H1 (cell line): ENCODE measurements at regions not wholly inside any gene's neighbourhood (a gene's known extent, or its start where the extent isn't known, plus 50 kb on each side); places are given as distances from the start of the nearest gene placed in this dataset.

ENCODE experiments used
- CTCF ChIA-PET: fragments of 300-600 bp; sonication (Branson Sonifier 250); formaldehyde crosslinking; loops from one replicate; lab custom pipeline; 2021; ENCODE audit not compliant: partially characterized antibody; lab: Charles Lee
- POLR2A ChIA-PET: fragments of 300-600 bp; sonication (Branson Sonifier 250); formaldehyde crosslinking; loops from one replicate; lab custom pipeline; 2021; ENCODE audit warnings: inconsistent platforms; ENCODE audit not compliant: partially characterized antibody; lab: Charles Lee
- DNase-seq, 2 experiments: peaks; one replicate each; pipeline versions ENCODE4 v3.0.0 to v3.0.0-alpha.2; 2010 to 2022; ENCODE audit warnings: low spot score in 2 of 2, low read depth in 1 of 2, mixed read lengths in 1 of 2
- FAIRE-seq: peaks from 2 replicates; lab custom pipeline; 2011; peaks lifted over from hg19 to GRCh38; lab: Jason Lieb, UNC
- H2AFZ ChIP-seq: 2 replicates; pipeline ENCODE4 v1.8.1; 2012; ENCODE audit warnings: low read length, inconsistent platforms
- H2AK5ac ChIP-seq: 2 replicates; pipeline ENCODE4 v1.6.1; 2013; ENCODE audit warnings: low read depth, low read length
- H2BK120ac ChIP-seq: replicated peaks from 2 replicates; pipeline ENCODE3; 2013; ENCODE audit warnings: low read depth, low read length, inconsistent platforms
- H2BK12ac ChIP-seq: 2 replicates; pipeline ENCODE4 v1.6.1; 2013; ENCODE audit warnings: low read depth, low read length
- H2BK15ac ChIP-seq: 2 replicates; pipeline ENCODE4 v1.6.1; 2013; ENCODE audit warnings: low read length
- H2BK20ac ChIP-seq: 2 replicates; pipeline ENCODE4 v1.6.1; 2013; ENCODE audit warnings: low read length
- H2BK5ac ChIP-seq: 2 replicates; pipeline ENCODE4 v1.6.1; 2013; ENCODE audit warnings: low read depth, low read length
- H3K14ac ChIP-seq: 2 replicates; pipeline ENCODE4 v1.6.1; 2013; ENCODE audit warnings: inconsistent platforms; ENCODE audit not compliant: insufficient read length
- H3K18ac ChIP-seq: 2 replicates; pipeline ENCODE4 v1.6.1; 2013; ENCODE audit warnings: low read length; ENCODE audit errors: extremely low read depth
- H3K23ac ChIP-seq: 2 replicates; pipeline ENCODE4 v1.6.1; 2013; ENCODE audit warnings: inconsistent platforms; ENCODE audit not compliant: insufficient read length
- H3K23me2 ChIP-seq: 2 replicates; pipeline ENCODE4 v1.6.1; 2013; ENCODE audit warnings: low read depth, low read length
- H3K27ac ChIP-seq: 2 replicates; pipeline ENCODE4 v1.6.1; 2011; ENCODE audit warnings: low read depth, low read length, inconsistent platforms
- H3K27me3 ChIP-seq, 4 experiments: replicated peaks in 1 of 4; 1 replicate in 1 of 4; 2 replicates in 3 of 4; pipeline versions ENCODE4 v1.6.1 to v1.8.1; 2011 to 2013; ENCODE audit warnings: low read length in 3 of 4, mild to moderate bottlenecking in 3 of 4, inconsistent platforms in 2 of 4, mixed read lengths in 2 of 4, moderate library complexity in 1 of 4; ENCODE audit not compliant: control insufficient read depth in 3 of 4, insufficient read depth in 3 of 4; ENCODE audit errors: extremely low read depth in 1 of 4
- H3K36me3 ChIP-seq, 4 experiments: 2 replicates each; pipeline versions ENCODE4 v1.6.1 to v1.8.1; 2011 to 2013; ENCODE audit warnings: mild to moderate bottlenecking in 4 of 4, low read length in 3 of 4, moderate library complexity in 2 of 4, control low read depth in 1 of 4, inconsistent platforms in 1 of 4; ENCODE audit not compliant: insufficient read depth in 4 of 4, control insufficient read depth in 2 of 4
- H3K4ac ChIP-seq: replicated peaks from 2 replicates; pipeline ENCODE3; 2013; ENCODE audit warnings: low read length, low read depth, mixed read lengths, inconsistent platforms; ENCODE audit not compliant: insufficient read length
- H3K4me1 ChIP-seq, 4 experiments: replicated peaks in 1 of 4; 1 replicate in 1 of 4; 2 replicates in 3 of 4; pipeline versions ENCODE4 v1.6.1 to v1.8.1; 2011 to 2013; ENCODE audit warnings: low read length in 3 of 4, inconsistent platforms in 2 of 4, mixed read lengths in 1 of 4; ENCODE audit not compliant: insufficient read depth in 4 of 4, control insufficient read depth in 3 of 4
- H3K4me2 ChIP-seq, 2 experiments: 2 replicates each; pipeline versions ENCODE4 v1.6.1 to v1.8.1; 2011 to 2013; ENCODE audit warnings: low read depth in 2 of 2, low read length in 2 of 2, control low read depth in 1 of 2, inconsistent platforms in 1 of 2, mild to moderate bottlenecking in 1 of 2; ENCODE audit not compliant: insufficient read depth in 1 of 2
- H3K4me3 ChIP-seq, 4 experiments: fragments of 200-600, 300-600 bp in 1 of 4; sonication (generic), shearing (Covaris generic), sonication (Bioruptor Twin) in 1 of 4; 2 replicates each; pipeline versions ENCODE4 v1.5.1 to v1.8.1; 2011 to 2016; ENCODE audit warnings: low read length in 4 of 4, low read depth in 3 of 4, control low read depth in 2 of 4, inconsistent platforms in 2 of 4, mild to moderate bottlenecking in 2 of 4, mixed read lengths in 1 of 4, moderate library complexity in 1 of 4; ENCODE audit not compliant: insufficient read depth in 2 of 4; ENCODE audit errors: extremely low read depth in 1 of 4
- H3K56ac ChIP-seq: replicated peaks from 2 replicates; pipeline ENCODE3; 2013; ENCODE audit warnings: low read depth, mild to moderate bottlenecking, mixed read lengths, low read length, inconsistent platforms; ENCODE audit not compliant: insufficient read length
- H3K79me1 ChIP-seq: 2 replicates; pipeline ENCODE4 v1.6.1; 2013; ENCODE audit warnings: low read depth, low read length, control low read depth
- H3K79me2 ChIP-seq, 2 experiments: 2 replicates each; pipeline versions ENCODE4 v1.6.1 to v1.8.1; 2012 to 2013; ENCODE audit warnings: low read length in 2 of 2, mild to moderate bottlenecking in 2 of 2, inconsistent platforms in 1 of 2; ENCODE audit not compliant: insufficient read depth in 2 of 2, control insufficient read depth in 1 of 2
- H3K9ac ChIP-seq, 4 experiments: replicated peaks in 1 of 4; 1 replicate in 1 of 4; 2 replicates in 3 of 4; pipeline versions ENCODE4 v1.6.1 to v1.8.1; 2011 to 2013; ENCODE audit warnings: low read depth in 3 of 4, low read length in 3 of 4, control low read depth in 2 of 4, mild to moderate bottlenecking in 2 of 4, moderate library complexity in 2 of 4, inconsistent platforms in 1 of 4; ENCODE audit errors: extremely low read depth in 1 of 4
- H3K9me3 ChIP-seq, 2 experiments: 2 replicates each; pipeline versions ENCODE4 v1.6.1 to v1.8.1; 2012 to 2013; ENCODE audit warnings: mild to moderate bottlenecking in 2 of 2, moderate library complexity in 2 of 2, control low read depth in 1 of 2, inconsistent platforms in 1 of 2, low read depth in 1 of 2, low read length in 1 of 2, mixed read lengths in 1 of 2; ENCODE audit not compliant: insufficient read depth in 2 of 2
- H4K20me1 ChIP-seq, 2 experiments: replicated peaks in 1 of 2; 2 replicates each; pipeline versions ENCODE3 to v1.8.1; 2011 to 2013; ENCODE audit warnings: inconsistent platforms in 2 of 2, low read length in 2 of 2, mild to moderate bottlenecking in 1 of 2; ENCODE audit not compliant: insufficient read depth in 2 of 2, control insufficient read depth in 1 of 2
- H4K5ac ChIP-seq: 2 replicates; pipeline ENCODE4 v1.6.1; 2013; ENCODE audit warnings: low read length, low read depth, mixed read lengths, inconsistent platforms; ENCODE audit not compliant: insufficient read length
- H4K8ac ChIP-seq: 2 replicates; pipeline ENCODE4 v1.8.0; 2013; ENCODE audit warnings: mild to moderate bottlenecking, moderate library complexity, low read length, inconsistent platforms; ENCODE audit not compliant: insufficient read depth; ENCODE audit errors: extremely low read depth
- H4K91ac ChIP-seq: replicated peaks from 2 replicates; pipeline ENCODE3; 2013; ENCODE audit warnings: low read length, mixed read lengths, inconsistent platforms; ENCODE audit not compliant: insufficient read length
- CHD7 ChIP-seq: fragments of 300-600 bp; sonication (generic); IDR thresholded peaks from 2 replicates; pipeline ENCODE4 v1.7.1; 2012; ENCODE audit warnings: low read length, moderate library complexity, mild to moderate bottlenecking, inconsistent platforms; ENCODE audit not compliant: insufficient replicate concordance
- WGBS, 2 experiments: shearing (Covaris generic) in 1 of 2; methylation state at CpG; one replicate each; pipeline versions ENCODE4 v1.1.6 to v1.1.7; 2013 to 2015; ENCODE audit warnings: low lambda C conversion rate in 2 of 2, mixed read lengths in 2 of 2, inconsistent platforms in 1 of 2, low coverage in 1 of 2, missing lambda C conversion rate in 1 of 2; ENCODE audit not compliant: insufficient replicate concordance in 2 of 2, insufficient coverage in 1 of 2, insufficient read length in 1 of 2; ENCODE audit errors: extremely low coverage in 1 of 2, missing lambda C conversion rate in 1 of 2; 5-methylcytosine and 5-hydroxymethylcytosine counted together

GRCh38 chr1:87568005-87568404, 239.3 kb downstream of the LMO4 start:
- WGBS, 2 experiments: 91% methylated on average over 4 of the region's 4 CpGs; no CpG with 5 or more reads in 1 of the 2 experiments
- DNase-seq: no peak
- Histone ChIP-seq H3K27me3 (no peaks in the 10 kb centered on the region), H3K23ac (no peak overlapping the region), H2BK20ac (no peak overlapping the region), H2AK5ac (no peak overlapping the region), H3K9ac (no peak overlapping the region), H3K79me2 (no peaks in the 10 kb centered on the region), H2BK15ac (no peak overlapping the region), H3K56ac (no peak overlapping the region), H2BK12ac (no peak overlapping the region), H4K91ac (no peak overlapping the region), H2BK5ac (no peak overlapping the region), H3K4me2 (no peak overlapping the region), H4K8ac (no peak overlapping the region), H3K4me1 (no peaks in the 10 kb centered on the region), H3K79me1 (no peaks in the 10 kb centered on the region), H4K20me1 (no peaks in the 10 kb centered on the region), H3K36me3 (no peaks in the 10 kb centered on the region), H3K4ac (no peak overlapping the region), H3K18ac (no peak overlapping the region), H4K5ac (no peak overlapping the region), H3K27ac (no peak overlapping the region), H3K14ac (no peak overlapping the region), H3K9me3 (no peaks in the 10 kb centered on the region), H2AFZ (no peak overlapping the region), H3K23me2 (no peaks in the 10 kb centered on the region; the same call in 1 of the 2 replicates), H2BK120ac (no peak overlapping the region), H3K4me3 (no peak overlapping the region)
- ChIA-PET POLR2A (no interaction called here), CTCF (no interaction called here)
- no peak for FAIRE-seq
- TF ChIP-seq CHD7: no peak
